RWPE2 (cell line): ENCODE measurements at regions not wholly inside any gene's neighbourhood (a gene's known extent, or its start where the extent isn't known, plus 50 kb on each side); places are given as distances from the start of the nearest gene placed in this dataset.

ENCODE experiments used
- ATAC-seq: fragments of 200-7000 bp; cut with Tn5 transposase; 3 replicates; pipeline ENCODE4 v1.9.1; 2021; ENCODE audit warnings: low read depth
- DNase-seq: peaks from one replicate; pipeline ENCODE4 v3.0.0-alpha.2; 2020; ENCODE audit warnings: low spot score
- H3K27ac ChIP-seq: fragments of 450-650 bp; 2 replicates; pipeline ENCODE4 v1.5.1; 2017; ENCODE audit warnings: mild to moderate bottlenecking; ENCODE audit not compliant: poor library complexity, severe bottlenecking
- H3K27me3 ChIP-seq: fragments of 250-450 bp; sonication (Bioruptor Pico); 2 replicates; pipeline ENCODE4 v1.5.1; 2021; ENCODE audit warnings: mild to moderate bottlenecking, moderate library complexity; ENCODE audit not compliant: insufficient read depth, poor library complexity, severe bottlenecking
- H3K36me3 ChIP-seq: fragments of 250-450 bp; sonication (Bioruptor Pico); 2 replicates; pipeline ENCODE4 v1.5.1; 2020; ENCODE audit warnings: low read depth, mild to moderate bottlenecking, moderate library complexity
- H3K4me1 ChIP-seq: fragments of 250-450 bp; sonication (Bioruptor Pico); 2 replicates; pipeline ENCODE4 v1.5.1; 2021; ENCODE audit warnings: mild to moderate bottlenecking, moderate library complexity; ENCODE audit not compliant: insufficient read depth, poor library complexity, severe bottlenecking
- H3K4me3 ChIP-seq: fragments of 250-450 bp; sonication (Bioruptor Pico); 2 replicates; pipeline ENCODE4 v1.5.1; 2021; ENCODE audit warnings: mild to moderate bottlenecking, moderate library complexity; ENCODE audit not compliant: severe bottlenecking
- H3K9me3 ChIP-seq: fragments of 250-450 bp; sonication (Bioruptor Pico); 2 replicates; pipeline ENCODE4 v1.5.1; 2021; ENCODE audit warnings: mild to moderate bottlenecking, moderate library complexity; ENCODE audit not compliant: severe bottlenecking
- TF ChIP-seq, protein P1 (sequence below): fragments of 450-650 bp; IDR thresholded peaks from one replicate; pipeline ENCODE4 v1.5.1; 2017; ENCODE audit warnings: mild to moderate bottlenecking, moderate library complexity; ENCODE audit not compliant: poor library complexity, severe bottlenecking

DNA sequence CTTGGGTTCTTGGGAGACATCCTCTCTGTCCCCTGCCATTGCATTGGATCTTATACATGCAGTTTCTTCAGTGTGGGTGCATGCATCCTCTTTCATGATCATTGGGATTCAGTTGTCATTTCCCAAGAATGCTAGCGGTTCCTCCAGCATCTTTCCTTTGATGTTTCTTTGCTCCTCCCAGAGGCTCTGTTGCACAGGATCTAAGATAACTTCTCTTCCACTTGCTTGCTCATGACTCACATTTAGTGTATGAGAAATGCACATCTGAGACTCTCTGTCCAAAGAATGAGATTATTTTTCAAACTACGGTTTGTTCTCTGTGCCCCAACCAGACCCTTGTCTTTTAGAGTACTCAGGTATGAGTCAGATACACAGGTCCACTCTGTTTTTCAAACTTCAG, 197.1 kb downstream of the NDFIP2 start:
- TF ChIP-seq, protein P1, sequence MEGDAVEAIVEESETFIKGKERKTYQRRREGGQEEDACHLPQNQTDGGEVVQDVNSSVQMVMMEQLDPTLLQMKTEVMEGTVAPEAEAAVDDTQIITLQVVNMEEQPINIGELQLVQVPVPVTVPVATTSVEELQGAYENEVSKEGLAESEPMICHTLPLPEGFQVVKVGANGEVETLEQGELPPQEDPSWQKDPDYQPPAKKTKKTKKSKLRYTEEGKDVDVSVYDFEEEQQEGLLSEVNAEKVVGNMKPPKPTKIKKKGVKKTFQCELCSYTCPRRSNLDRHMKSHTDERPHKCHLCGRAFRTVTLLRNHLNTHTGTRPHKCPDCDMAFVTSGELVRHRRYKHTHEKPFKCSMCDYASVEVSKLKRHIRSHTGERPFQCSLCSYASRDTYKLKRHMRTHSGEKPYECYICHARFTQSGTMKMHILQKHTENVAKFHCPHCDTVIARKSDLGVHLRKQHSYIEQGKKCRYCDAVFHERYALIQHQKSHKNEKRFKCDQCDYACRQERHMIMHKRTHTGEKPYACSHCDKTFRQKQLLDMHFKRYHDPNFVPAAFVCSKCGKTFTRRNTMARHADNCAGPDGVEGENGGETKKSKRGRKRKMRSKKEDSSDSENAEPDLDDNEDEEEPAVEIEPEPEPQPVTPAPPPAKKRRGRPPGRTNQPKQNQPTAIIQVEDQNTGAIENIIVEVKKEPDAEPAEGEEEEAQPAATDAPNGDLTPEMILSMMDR, result no peak
- Histone ChIP-seq H3K27ac (no peak overlapping the region), H3K27me3 (no peaks in the 10 kb centered on the region), H3K4me3 (no peak overlapping the region), H3K9me3 (no peaks in the 10 kb centered on the region), H3K4me1 (no peaks in the 10 kb centered on the region), H3K36me3 (no peaks in the 10 kb centered on the region)
- no peak for DNase-seq
- no peak for ATAC-seq

DNA sequence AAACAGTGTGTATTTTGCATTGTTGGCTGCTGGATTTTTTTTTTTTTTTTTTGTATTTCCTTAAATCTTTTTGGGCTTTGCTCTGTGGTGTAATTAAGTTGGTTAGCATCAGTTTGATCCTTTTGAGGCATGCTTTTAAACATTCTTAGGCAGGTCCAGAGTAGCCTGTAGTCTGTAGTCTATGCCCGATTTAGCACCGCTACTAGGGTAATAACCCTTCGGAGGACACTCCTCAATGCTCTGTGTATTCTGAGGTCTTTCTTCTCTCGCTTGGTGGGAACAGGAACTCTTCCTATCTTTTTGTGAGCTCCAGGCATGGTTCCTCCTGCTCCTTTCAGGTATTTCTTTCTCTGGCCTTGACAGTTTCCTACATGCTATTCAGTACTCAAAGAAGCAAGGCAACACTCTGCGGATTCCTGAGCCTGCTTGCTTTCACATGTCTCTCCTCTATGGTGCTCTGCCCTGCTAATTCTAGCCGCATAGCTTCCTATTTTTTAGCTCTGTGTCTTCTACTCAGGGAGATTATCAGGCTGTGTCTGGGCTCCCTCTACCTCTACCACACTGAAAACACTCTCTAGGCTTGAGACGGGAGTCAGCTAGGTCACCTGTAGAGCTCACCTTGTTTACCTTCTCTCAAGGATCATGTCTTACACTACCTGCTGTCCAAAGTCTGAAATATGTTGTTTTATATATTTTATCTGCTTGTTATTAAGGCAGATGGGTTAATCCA, 195.1 kb downstream of the NDFIP2 start:
- H3K9me3 ChIP-seq, result no peaks in the 10 kb centered on the region
- H3K4me1 ChIP-seq, result no peaks in the 10 kb centered on the region
- ATAC-seq (no peak), DNase-seq (no peak)
- no peaks in the 10 kb centered on the region for H3K27me3 ChIP-seq
- TF ChIP-seq, protein P1, result no peak
- no peak overlapping the region for H3K4me3 ChIP-seq
- no peaks in the 10 kb centered on the region for H3K36me3 ChIP-seq
- no peak overlapping the region for H3K27ac ChIP-seq

DNA sequence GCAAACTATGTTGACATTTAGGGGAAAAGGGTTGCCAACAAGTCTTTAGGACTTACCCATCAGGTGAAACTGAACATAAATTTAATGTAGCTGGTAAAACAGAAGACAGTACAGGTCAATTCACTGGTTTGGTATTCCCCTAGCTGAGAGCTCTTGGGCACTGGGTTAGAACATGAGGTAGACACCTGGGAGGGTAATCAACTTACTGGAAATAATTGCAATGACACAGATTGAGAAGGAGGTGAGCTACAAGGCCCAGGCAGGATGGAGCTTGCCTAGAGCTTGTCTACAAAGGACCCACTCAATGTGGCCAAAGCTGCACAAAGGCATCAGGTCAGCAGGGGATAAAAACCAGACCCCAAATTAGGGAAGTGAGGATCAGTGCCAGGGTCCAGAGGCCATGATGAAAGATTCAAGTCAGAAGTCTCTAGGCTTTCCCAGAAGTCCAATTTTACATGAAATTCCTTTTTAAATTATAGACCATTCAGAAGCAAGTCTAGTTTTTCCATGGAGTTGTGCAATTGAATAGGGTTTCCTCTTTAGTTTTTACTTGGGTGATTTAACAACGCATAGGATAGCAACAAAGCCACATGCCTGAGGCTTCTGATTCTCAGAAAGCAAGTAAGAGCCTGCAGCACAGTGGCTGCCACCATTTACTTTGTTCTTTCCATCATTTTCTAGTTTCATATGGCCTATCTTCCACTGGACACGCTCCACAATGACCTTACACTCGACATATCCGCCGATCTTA, 194.0 kb downstream of the NDFIP2 start:
- no peaks in the 10 kb centered on the region for H3K9me3 ChIP-seq
- H3K4me3 ChIP-seq, result no peak overlapping the region
- DNase-seq, result no peak
- H3K4me1 ChIP-seq, result no peaks in the 10 kb centered on the region
- ATAC-seq, result no peak
- no peaks in the 10 kb centered on the region for H3K36me3 ChIP-seq
- no peaks in the 10 kb centered on the region for H3K27me3 ChIP-seq
- no peak overlapping the region for H3K27ac ChIP-seq
- TF ChIP-seq, protein P1, result no peak

DNA sequence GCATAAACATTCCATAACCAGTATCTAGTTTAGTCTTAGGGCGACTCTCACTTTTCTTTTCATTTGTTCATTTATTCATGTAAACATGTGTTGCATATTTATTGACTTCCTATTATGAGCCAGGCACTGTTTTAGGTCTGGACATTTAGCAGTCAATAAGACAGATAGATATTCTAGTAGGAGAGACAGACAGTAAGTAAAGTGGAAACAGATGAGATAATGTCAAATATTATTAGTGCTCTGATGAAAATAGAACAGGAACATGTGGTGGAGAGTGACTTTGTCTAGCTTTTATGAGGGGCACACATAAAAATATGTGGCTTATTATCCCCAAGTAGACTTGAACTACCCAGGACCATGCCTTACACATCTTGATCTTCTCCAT, 193.0 kb downstream of the NDFIP2 start:
- no peak for DNase-seq
- H3K9me3 ChIP-seq, result no peaks in the 10 kb centered on the region
- no peaks in the 10 kb centered on the region for H3K4me1 ChIP-seq
- no peaks in the 10 kb centered on the region for H3K36me3 ChIP-seq
- H3K27me3 ChIP-seq, result no peaks in the 10 kb centered on the region
- ATAC-seq, result no peak
- no peak overlapping the region for H3K27ac ChIP-seq
- H3K4me3 ChIP-seq, result no peak overlapping the region
- TF ChIP-seq, protein P1, result no peak
